Stimulated activated CD8-positive, alpha-beta memory T cell treated with anti-CD3 and anti-CD28 coated beads, Interleukin-15, amount 100 ng/mL, for 1 hour (primary cell): ENCODE measurements at regions not wholly inside any gene's neighbourhood (a gene's known extent, or its start where the extent isn't known, plus 50 kb on each side); places are given as distances from the start of the nearest gene placed in this dataset.

ENCODE experiments used
- DNase-seq: peaks from one replicate; pipeline ENCODE4 v3.0.0-alpha.2; 2020; ENCODE audit warnings: low read depth

DNA sequence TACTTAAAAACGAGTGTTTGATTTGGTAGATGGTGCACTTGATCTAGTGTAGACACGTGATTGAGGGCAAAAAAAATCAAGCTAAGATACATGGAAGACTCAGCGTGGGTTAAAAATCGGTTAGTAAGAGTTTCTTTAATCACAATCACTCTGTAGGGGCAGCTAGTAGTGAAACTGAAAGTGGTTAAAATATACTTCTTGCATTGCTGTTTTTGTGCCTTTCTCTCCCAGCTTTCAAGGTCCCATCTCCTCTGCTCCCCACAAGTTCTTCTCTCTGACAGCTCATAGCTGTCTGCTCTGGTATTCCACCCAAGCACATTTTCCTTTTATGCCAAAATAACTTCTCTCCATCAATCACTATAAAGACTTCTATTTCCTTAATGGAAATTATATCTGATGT, 1089.7 kb downstream of the EFNB2 start:
- DNase-seq, result no peak

GRCh38 chr13:105442949-105443699, 1092.3 kb downstream of the EFNB2 start:
- no peak for DNase-seq

DNA sequence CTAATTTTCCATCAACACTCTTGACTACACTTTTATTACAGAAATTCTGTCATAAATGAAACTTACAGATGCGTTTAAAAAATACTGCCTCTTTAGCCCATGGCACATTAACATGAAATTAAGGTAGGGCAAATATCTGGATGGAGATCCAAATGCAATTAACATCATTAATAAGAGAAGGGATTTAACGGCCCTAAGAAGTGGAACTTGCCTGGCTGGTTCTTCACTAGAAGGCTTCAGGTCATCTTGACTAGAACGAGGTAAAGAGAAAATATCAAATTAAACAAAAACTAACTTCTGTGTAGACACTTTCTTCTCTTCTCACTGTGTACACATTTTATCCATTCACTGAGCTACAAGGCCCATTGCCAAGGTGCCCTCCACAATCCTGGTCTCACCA, 1093.4 kb downstream of the EFNB2 start:
- no peak for DNase-seq

- no peak for DNase-seq
These were observed 1094.3 kb downstream of the EFNB2 start for GRCh38 chr13:105441051-105441750.

- DNase-seq, result no peak
These were observed 1098.5 kb downstream of the EFNB2 start for GRCh38 chr13:105436943-105437342.

GRCh38 chr13:105432438-105432837, 1103.0 kb downstream of the EFNB2 start:
- DNase-seq, result no peak

- no peak for DNase-seq
These were observed 1106.7 kb downstream of the EFNB2 start for GRCh38 chr13:105428811-105429210.

- DNase-seq, result no peak
These were observed 1109.0 kb downstream of the EFNB2 start for GRCh38 chr13:105426441-105426840.

DNA sequence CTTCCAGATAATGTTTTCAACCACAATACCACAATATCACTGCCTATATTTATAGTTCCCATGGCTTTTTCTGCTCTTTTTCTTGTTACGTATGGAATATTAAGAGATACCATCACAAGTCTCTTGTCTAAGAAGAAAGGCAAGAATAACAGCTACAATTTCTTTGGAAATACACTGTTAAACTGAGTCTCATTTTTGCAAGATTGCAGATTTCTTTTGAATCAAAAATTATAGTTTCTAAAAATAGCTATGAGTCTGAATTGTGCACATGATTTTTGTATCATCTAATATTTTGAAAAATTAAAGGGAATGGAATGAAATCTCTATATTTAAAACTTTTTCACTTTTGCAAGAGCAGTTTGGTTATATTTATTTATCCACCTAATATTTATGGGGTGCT, 1120.8 kb downstream of the EFNB2 start:
- no peak for DNase-seq

DNA sequence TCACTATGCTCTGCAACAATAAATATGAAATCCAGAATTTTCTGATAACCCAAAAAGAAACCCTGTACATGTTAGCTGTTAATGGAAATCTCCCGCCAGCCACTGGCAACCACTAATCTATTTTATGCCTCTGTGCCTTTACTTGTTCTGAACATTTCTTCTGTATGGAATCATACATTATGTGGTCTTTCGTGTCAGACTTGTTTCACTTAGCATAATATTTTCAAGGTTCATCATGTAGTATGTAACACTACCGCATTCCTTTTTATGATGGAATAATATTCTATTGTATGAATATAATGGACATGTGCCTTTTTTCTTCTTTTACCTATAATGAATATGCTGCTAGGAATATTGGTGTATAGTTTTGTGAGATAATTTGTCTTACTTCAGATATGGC, 1123.3 kb downstream of the EFNB2 start:
- DNase-seq, result no peak

GRCh38 chr13:105410602-105411001, 1124.9 kb downstream of the EFNB2 start:
- DNase-seq, result no peak

DNA sequence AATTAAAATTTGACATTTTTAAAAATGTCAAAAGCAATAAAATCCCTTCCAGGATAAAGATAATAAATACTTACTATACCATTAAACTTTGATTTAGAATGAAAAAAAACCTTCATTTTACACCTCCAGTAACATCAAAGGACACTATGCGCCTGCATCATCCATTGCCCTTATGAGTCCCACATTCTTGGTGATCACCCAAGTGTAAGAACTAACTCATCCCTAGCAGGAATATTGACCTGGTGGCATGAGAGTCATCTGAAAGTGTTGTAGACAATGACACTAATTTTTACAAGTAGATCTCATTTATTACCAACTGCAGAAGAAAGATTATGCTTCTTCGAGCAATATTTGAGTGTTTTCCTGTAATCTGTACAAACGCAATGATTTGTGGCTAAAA, 1128.9 kb downstream of the EFNB2 start:
- no peak for DNase-seq

- DNase-seq, result no peak
These were observed 1132.4 kb downstream of the EFNB2 start for GRCh38 chr13:105403086-105403485.

- no peak for DNase-seq
These were observed 1140.4 kb downstream of the EFNB2 start for GRCh38 chr13:105395041-105395440.

GRCh38 chr13:105389373-105389772, 1146.1 kb downstream of the EFNB2 start:
- no peak for DNase-seq

DNA sequence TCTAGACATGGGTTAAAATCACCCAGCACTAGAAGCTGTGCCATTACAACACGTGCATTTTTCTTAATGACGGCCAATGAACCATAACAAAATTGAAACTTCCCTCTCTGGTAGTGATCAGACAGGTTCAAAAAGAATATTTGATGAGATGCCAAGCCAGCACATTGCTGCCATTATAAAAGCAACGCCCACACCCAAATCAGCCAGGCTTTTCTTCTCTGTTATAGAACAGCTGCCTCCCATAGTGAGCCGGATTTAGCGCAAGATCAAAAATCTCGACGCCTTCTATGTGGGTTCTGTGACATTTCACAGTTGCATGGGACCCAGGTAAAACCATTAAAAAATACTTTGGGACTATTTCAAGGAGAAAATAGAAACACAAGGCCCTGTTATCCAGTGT, 1158.0 kb downstream of the EFNB2 start:
- no peak for DNase-seq

GRCh38 chr13:105370011-105370650, 1165.3 kb downstream of the EFNB2 start:
- no peak for DNase-seq

DNA sequence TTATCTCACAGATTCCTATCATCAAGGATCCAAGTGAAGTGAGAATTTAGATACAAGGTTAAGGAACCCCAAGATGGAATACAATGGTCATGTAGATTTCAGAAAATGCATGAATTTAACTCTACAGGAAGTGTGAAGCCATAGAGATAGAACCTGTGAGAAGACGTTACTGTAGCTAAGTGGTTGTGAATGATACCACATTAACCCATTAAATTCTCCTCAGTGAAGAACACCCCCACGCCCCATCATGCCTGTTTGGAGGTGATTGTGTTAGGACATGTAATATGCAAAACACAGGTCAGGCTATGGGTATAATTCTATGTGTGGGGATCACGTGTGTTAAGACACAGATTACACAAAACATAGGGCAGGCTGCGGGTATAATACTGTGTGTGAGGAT, 1166.7 kb downstream of the EFNB2 start:
- DNase-seq, result no peak

- no peak for DNase-seq
These were observed 1169.6 kb downstream of the EFNB2 start for GRCh38 chr13:105365831-105366230.

DNA sequence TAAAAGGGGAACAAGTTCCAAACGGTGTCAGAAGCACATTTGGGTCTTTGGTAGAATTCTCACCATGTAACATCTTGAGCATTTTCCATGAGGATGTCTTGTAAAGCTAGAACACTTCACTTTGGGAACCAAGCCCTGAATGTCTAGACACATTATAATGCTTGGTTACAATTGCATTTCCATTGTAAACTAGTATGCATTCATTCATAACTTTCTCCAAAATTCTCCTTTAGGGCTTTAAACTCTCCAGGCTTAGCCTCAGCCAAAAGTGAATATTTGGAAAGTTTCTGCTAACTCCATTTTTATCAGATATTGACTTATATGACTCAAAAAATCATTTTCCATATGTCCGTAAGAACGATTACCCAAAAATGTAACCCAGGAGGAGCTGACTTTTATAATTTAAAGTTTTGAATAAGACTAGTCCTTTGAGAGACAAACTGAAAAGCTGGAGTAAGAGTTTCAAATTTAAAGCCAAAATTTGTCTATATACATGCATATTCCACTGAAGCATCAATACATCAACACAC, 1170.4 kb downstream of the EFNB2 start:
- DNase-seq, result no peak

- no peak for DNase-seq
These were observed 1171.3 kb downstream of the EFNB2 start for GRCh38 chr13:105364191-105364590.

DNA sequence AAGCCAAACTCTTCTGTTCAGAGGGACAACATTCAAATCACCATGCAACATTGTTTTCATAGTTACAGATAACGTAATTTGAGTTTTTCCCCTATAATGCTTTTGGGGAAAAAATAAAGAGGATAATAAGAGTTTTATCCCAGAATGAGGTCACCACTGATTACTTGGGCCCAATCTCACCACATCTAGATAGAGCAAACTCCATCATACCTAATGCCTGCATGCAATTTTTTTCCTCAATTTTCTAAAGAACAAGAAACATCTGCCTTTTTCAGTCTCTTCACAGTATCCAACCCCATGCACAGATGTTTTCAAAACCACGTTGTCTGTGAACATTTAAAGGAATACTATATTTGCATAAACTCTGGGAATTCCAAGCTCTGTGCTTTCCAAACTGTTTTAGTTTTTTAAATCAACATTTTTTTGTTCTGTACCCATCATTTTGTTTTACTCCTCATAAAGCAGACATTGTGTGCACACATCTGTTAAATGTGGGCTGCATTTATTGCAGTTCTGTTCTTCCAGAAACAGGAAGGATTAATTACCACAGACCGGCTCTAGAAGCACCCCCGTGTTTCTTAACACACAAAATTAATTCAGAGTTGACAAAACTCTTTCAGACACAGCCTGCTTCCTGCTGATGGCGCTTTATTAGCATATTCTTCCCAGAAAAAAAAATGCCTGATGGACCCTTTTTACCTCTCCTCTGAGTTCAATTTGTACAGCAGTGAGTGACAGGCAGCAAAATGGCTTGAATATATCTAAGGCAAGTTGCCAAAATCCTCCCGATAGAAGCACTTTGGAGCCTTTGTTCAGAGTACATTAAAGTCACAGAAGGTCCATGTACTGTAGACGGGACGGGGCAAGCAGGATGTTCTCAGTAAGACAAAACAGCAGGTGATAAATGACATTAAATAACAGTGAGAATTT, 1171.9 kb downstream of the EFNB2 start:
- DNase-seq, result no peak
